GM18867 (cell line): ENCODE measurements at regions not wholly inside any gene's neighbourhood (a gene's known extent, or its start where the extent isn't known, plus 50 kb on each side); places are given as distances from the start of the nearest gene placed in this dataset.
"Not testable (repeated sequence)": the region's sequence is repeated elsewhere in the genome, so short reads cannot be mapped to it uniquely, and the experiment has no call there.

ENCODE experiments used
- ATAC-seq: cut with Tn5 transposase; IDR thresholded peaks from one replicate; pipeline ENCODE4 v1.9.1; 2021; ENCODE audit warnings: mild to moderate bottlenecking, moderate library complexity; ENCODE audit not compliant: unreplicated experiment

DNA sequence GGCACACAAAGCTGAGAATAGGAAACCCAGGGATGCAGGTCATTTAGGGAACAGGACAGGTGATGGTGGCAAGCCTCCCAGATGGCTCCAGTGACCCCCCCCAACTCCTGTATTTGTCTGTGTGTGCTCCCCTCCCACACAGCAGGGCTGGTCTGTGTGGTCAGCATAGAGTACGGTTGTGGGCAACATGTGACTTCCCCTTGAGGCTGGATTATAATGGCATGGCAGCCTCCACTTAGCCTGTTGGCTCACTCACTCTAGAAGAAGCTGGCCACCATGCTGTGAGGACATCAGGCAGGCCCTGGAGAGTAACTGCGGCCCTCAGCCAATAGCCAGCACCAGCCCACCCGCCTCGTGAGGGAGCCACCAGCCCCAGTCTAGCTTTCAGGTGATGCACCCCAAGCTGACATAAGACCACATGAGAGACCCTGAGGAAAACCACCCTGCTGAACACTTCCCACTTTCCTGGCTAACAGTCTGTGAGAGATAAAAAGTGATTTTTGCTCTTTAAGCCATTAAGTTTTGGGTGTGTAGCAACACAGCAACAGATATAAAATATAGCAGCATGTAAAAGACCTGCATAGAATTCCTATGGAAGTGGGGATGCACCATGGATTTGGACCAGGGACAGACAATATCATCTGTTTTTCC is 151.3 kb downstream of the LAT start:
- not testable (repeated sequence) for ATAC-seq

DNA sequence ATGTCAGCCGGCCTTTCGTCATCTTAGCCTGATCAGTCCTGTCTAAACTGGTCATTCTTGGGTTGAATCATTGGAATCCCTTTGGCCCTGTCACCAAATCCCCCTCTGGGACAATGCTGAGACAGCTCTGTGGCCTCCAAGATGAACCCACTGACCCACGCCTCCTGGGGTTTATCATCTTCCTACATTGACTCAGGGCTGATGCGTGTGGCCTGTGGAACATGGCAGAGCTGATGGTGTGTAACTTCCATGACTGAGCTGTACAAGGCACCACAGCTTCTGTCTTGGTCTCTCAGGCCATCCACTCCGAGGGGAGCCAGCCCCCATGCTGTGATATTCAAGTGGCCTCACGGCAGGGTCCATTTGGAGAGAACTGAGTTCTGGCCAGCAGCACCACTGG is 150.2 kb downstream of the LAT start:
- not testable (repeated sequence) for ATAC-seq

DNA sequence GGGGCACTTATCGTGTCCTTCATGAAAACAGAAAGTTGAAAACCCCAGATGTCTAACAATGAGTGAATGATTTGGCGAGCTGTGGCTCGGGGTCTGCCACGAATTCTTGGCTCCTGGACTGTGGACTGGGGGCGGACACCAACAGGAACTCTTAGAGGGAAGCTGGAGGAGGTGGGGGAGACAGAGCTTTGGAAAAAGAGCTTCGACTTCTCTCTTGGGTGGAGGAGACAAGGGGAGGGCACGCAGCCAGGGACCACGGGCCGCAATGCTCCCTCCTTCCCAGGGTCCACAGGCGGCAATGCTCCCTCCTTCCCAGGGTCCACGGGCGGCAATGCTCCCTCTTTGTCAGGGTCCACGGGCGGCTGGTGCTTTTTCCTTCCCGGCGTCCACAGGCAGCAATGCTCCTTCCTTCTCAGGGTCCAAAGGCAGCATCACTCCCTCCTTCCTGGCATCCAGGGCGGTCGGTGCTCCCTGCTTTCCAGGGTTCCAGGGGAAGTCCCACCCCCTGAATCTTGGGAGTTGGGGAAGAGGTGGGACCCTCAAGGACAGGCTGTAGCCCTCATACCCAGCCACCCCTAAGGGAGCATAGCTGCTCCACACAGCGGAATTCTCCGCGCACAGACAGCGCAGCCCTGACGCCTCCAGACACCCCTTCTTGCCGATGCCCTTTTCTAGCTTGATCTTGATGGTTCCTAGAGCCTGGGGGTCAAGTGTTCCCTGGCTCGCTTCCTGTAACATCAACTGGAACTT is 149.0 kb downstream of the LAT start:
- not testable (repeated sequence) for ATAC-seq

DNA sequence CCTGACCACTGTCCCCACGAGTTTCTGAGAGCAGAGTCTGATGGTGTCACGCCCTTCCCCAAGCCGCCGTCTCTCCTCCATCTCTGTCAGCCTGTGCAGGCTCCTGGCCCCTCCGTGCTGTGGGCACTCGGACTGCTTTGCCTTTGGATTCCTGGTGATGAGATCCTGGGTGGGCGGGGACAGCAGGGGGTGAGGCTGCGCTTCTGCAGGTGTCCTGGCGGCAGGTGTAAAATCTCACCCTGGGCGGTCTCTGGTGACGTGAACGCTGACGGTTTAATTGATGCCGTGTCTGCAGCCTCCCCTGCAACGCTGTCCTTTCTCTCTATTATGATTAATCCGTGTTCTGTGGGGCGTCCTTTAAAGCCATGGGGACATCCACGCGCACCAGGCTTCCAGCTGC is 148.0 kb downstream of the LAT start:
- ATAC-seq: not testable (repeated sequence)

DNA sequence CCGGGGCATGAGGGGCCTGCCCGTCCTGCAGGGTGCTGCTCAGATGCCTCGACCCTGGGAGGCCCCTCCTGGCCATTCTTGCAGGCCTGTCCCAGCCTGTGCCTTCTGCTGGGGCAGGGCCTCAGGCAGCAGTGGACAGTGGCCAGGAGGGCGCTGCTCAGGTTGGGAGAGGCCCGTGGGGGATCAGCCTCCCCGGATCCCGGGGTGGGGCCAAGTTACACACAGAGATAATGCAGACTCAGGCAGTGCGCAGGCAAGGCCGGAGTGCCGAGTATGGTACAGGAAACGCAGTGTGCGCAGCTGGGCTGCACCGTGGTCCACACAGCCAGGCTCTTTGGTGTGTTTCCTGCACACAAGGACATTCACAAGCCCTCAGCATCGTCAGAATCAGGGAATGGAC is 147.6 kb downstream of the LAT start:
- ATAC-seq: not testable (repeated sequence)

DNA sequence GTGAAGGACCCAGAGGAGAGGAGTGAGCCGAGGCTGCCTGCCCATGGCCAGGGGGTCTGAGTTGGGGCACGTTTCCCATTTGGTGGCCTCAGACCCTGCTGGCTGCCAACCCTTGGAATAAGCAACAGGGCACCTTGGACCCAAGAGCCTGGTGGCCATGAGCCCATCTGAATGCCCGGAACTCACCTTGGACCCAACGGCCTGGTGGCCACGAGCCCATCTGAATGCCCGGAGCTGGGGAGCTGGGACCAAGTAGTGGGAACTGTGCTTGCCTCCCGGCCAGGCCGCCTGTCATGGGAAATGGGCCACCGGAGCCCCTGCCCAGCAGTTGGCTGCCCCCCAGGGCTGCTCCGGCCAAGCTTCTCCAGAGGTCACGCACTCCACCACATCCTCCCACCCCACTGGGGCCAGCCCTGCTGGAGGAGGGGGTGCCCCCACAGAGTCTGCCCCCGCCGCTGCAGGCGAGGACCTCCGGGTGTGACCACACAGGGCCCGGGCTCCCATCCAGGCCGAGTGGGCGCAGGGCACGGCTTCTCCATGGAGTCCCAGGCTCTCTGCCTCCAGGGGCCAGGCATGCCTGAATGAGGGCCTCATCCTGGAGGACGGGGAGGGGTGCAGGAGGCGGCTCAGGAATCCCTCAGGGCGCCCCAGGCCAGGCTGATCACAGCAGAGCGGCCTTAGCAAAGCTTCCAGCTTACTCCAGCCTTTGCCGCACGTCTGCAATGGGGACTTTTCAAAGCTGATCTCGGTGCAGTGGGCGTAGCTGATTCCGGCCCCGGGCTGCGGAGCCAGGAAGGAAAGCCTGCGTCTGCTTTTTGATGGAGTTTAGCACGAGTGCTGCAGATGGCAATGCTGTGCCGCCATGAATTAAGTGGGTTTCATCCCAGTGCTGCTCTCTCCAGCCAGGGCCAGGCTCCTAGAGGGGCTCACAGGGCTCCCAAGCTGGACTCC is 146.3 kb downstream of the LAT start:
- ATAC-seq: not testable (repeated sequence)

DNA sequence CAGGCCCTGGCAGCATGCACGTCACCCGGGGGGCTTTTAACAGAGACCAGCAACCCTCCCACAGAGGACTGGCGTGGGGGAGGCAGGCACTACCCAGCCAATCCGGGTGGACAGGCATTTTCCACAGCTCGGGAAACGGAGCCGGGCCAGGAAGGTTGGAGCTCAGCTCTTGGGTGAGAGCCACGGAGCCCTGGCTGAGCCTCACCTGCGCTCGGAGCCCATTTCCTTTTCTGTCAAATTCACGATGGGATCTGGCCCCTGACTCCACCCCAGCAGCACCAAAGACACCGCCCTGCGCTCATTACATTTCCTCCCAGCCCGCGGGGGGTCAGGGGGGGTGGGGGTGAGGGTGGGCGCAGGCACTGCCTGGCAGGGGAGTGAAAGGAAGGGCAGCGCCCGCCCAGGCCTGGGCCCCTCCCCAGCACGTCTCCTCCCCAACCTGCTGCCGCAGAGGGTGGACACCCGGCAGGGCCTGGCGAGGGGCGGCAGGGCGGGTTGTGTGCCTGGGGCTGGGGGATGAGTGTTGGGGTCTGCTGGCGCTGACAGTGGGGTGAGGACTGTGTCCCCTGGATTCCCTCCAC is 145.4 kb downstream of the LAT start:
- ATAC-seq: not testable (repeated sequence)

DNA sequence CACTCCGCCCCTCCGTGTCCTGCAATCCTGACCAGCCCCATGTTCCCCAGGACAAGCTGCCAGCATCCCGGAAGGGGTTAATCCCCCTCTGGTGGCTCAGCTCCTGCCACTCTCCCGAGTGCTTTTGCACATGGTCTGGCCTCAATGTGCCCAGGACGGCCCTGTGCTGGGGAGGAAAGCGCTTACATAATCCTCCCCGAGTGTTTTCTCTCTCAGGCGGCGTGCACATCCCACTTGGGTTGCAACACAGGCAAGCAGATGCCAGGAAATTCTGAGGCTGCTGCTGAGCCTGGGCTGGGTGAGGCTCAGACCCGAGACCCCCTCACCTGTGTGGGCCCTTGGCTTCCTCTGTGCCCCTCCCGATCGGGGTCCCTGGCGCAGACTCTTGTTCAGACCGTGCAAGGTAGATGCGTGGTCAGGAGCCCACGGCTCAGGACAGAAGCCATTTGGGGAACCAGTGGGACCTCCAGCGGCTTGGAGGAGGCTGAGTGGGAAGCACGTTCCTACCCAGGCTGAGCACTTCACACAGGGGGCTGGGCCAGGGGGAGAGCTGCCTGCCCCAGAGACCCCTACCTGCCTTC is 144.7 kb downstream of the LAT start:
- ATAC-seq: not testable (repeated sequence)

DNA sequence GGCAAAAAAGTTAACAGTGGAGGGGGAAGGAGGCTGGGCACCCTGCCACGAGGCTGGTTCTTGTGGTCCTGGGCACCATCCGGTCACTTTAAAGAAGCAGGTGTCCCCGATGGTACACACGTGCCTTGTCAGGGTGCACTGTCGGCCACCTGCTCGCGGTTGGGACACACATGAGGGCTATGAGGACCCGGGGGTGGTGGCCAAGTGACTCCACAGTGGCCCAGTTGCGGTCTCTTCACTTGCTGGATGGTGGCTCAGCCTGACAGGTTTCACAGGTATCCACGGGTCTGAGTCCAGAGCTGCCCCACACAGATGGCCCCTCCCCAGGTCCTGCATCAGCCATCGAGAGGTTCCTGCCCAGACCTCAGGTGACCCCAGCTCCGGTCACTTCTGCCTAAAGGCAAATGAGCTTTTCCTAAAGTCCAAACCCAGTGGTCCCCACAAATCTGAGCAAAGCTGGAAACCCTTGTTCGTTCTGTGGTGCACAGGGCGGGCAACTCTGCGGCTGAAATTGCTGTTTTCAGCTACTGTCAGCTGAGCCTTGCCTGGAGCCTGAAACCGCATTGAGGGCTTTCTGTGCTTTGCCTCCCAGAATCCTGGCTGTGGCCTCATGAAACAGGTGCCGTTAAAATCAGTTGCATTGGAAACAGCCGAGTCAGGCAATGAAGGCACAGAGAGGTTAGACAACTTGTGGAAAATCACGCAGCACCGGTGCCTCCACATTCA is 144.0 kb downstream of the LAT start:
- not testable (repeated sequence) for ATAC-seq

DNA sequence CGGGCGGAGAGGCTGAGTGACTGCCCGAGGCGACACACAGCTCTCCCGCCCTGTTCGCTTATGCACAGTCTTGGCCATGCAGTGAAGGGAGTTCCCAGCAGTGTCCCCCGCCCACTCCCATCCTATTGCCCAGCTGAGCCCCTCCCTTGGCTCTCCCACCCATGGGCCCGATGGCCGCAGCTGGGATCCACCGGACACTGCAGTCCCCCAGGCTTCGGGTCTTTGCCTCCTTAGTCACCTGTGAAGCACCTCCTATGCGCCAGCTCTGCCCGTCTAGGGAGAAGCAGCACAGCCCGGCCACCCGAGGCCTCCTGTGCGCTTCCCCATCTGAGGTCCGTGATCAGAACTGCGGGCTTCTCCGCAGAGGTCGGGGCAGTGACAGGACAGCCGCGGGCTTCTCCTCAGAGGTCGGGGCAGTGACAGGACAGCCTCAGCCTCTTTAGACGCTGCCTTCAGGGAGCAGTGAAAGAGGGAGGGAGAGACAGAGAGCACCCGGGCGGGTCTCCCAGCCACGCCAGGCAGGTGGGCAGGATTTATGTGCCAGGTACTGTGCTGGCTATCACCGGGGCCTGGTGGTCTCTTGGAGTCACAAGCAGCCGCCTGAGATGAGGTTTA is 143.1 kb downstream of the LAT start:
- not testable (repeated sequence) for ATAC-seq

DNA sequence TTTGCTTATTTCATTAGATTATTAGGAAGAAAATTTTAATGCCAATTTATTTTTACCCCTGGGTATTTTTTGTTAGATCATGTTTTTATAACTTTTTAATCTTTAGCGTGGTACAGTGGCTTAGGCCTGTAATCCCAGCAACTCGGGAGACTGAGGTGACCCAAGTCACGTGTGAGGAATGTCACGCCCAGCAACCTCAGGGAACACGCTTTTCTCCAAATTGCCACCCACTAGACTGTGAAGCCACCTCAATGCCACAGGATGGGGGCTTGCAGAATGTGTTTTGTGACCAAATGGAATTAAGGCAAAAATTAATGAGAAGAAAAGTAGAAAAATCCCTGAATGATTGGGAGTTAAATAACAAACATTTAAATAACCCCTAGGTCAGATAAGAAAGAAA is 141.8 kb downstream of the LAT start:
- no peak for ATAC-seq

DNA sequence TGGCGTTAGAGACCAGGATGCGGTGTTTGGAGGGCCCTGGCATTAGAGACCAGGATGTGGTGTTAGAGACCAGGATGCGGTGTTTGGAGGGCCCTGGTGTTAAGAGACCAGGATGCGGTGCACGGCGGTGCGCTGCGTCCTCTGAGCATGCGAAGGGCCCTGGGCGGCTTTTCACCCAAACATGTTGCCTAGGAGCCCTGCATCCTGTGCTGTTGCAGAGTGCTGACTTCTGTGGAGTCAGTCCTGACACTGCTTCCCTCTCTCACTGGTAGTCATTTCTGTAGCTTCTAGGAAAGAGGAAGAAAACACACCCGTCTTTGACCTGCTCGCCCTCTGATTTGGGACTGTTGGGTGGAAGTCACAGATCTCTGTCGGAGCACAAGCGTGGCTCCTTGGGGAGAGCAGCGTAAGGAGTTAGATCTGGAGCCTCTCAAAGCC is 141.2 kb downstream of the LAT start:
- ATAC-seq: no peak

DNA sequence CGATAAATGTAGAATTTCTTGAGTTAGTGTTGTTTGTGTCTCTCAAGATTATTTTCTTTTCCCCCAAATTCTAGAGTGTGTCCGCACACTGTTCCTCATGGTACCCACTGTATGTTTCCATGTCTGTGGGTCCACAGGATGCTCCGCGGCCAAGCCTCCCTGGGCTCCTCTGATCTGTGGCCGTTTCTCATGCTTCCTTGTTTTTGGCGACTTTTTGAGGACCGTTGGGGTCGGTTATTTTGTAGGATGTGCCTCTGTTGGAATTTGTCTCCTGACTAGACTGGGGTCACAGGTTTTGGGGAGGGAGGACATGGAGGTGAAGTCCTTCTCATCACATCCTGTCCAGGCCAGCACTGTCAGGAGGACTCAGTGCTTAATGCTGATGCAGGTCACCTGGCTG is 140.0 kb downstream of the LAT start:
- ATAC-seq: no peak

DNA sequence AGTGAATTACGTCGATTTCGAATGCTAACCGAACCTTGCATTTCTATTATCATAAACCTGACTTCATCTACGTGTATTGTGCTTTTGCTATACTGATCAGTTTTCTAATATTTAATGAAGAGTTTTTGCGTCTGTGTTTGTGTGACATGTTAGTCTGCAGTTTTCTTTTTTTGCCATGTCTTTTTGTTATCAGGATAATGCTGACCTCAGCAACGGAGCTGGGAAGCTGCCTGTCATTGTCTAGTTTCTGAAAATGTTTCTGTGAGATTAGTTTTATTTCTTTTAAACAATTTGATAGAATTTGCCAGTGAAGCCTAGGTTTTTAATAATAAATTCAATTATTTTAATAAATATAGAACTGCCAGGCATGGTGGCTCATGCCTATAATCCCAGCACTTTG is 139.3 kb downstream of the LAT start:
- ATAC-seq: not testable (repeated sequence)

DNA sequence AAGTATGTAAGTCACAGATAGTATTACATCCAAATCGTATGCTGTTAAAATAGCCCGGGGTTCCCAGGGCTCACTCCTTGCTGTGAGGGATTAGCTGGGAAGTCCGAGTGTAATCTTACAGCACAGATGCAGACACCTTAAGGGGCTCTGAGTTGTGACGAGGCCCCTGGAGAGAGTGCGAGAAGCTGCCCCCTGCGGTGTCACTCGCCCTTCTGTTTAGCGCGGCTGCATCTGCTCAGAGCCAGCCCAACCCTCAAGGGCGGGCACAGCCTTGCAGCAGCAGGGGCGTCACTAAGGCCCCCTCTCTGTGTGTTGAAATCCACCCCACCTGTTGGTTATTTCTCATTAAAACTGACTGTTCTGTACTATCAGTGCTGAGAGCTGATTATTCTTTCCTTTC is 135.8 kb downstream of the LAT start:
- ATAC-seq: not testable (repeated sequence)

DNA sequence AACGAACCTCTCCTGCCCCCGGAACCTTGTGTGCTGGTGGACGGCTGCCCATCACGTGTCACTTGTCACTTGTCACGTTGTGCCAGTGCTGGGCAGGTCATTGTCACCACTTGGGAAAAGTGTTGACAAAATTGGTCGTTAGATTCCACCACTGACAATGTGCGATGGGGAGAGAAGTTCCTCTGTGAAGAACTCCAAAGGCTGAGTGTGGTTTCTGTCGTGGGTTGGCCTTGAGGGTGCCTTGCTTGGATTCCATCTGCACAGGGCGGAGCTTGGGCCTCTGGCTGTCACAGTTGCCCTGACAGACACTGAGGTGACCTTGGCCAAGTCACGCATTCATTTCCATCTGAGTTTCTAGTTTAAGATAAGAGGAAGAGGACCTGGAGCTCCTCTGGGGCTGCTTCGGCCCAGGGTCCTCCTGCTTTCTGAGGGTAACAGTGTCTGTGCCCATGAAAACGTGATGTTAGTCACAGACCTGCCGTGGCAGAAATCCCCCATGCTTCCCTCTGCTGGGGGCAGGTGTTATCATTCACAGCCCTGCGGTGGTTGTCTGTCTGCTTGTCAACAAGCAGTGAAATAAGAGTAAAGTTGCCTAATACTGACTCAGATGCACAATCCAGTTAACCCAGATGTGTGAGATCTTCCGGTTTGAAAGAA is 133.6 kb downstream of the LAT start:
- ATAC-seq: not testable (repeated sequence)

DNA sequence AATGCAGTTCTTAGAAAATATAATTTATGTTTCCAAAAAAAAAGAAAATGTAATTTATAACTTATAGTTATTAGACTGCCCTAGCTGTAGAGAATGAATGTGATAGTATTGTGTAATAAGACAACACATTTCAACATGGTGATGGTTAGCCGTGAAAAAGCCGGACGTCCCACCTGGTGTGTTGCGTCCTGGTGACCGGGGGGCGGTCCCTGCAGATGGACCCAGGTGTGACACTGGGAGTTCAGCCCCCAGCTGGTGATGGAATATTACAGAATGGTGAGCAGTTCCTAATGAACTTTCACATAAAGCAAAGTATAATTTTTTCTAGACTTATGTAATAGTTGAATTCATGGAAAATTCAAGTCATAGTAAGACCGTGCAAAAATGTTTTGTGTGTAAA is 132.8 kb downstream of the LAT start:
- ATAC-seq: no peak

DNA sequence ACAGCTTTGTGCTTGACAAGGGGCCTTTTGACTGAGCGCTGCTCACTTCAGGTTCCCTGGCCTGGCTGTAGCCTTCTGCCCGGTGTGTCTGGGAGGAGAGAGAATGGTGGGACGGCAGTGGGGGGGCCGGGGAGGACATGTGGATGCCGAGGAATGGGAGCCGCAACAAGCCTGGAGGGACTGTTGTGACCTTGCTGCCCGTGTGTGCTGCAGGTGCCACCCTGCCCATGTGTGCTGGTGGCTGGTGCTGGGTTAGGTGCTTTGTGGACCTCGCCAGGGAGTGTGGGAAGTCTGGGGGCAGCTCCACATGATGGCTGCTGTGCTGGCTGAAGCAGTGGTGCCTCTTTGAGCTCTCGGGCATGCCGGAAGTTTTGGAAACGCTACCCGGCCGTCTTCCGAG is 132.1 kb downstream of the LAT start:
- ATAC-seq: no peak

DNA sequence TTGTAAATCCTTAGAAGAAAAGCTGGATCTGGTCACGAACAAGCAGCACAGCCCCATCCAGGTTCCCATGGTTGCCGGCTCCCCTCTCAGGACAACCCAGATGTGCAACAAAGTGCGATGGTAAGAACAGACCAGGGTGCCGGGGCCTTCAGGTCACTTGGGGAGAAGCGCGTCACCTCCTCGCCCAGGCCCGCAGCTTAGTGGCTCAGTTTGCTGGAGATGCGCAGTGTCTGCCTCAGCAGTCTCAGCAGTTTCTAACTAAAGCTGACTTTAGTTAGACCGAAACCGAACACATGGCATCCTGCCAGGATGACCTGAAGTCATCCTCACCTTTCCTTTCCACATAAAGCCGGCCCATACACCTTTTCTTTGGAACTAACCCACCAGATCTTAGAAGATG is 131.4 kb downstream of the LAT start:
- not testable (repeated sequence) for ATAC-seq
